DMS153 (cell line): ENCODE measurements at regions not wholly inside any gene's neighbourhood (a gene's known extent, or its start where the extent isn't known, plus 50 kb on each side); places are given as distances from the start of the nearest gene placed in this dataset.
"Not testable (repeated sequence)": the region's sequence is repeated elsewhere in the genome, so short reads cannot be mapped to it uniquely, and the experiment has no call there.

Experiments used
- DNase-seq: peaks from one replicate; lab custom pipeline; 2025; lab: John Stamatoyannopoulos, UW

DNA sequence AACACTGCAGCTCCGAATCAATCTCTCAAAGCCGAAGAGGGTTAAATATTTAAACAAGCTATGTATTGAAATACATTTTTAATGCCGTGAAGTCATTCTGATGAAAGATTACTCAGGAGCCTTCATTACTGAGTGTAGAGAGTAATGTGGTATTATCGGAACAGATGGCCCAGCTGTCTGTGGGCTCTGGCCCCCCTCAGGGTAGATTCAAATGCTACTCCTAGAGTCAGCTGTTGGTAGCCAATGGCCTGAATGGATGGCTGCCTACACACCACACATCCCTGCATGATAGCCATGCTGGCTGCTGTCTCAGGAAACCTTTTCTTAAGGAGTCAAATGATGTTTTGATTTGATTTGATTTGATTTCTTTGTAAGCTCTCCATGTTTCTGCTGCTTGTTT is 732.3 kb upstream of the CELF4 start:
- DNase-seq, result no peak

- no peak for DNase-seq
These were observed 724.6 kb upstream of the CELF4 start for GRCh38 chr18:38290229-38290628.

- DNase-seq, result no peak
These were observed 719.4 kb upstream of the CELF4 start for GRCh38 chr18:38284972-38285371.

GRCh38 chr18:38263066-38263465 is 697.5 kb upstream of the CELF4 start:
- DNase-seq, result no peak

DNA sequence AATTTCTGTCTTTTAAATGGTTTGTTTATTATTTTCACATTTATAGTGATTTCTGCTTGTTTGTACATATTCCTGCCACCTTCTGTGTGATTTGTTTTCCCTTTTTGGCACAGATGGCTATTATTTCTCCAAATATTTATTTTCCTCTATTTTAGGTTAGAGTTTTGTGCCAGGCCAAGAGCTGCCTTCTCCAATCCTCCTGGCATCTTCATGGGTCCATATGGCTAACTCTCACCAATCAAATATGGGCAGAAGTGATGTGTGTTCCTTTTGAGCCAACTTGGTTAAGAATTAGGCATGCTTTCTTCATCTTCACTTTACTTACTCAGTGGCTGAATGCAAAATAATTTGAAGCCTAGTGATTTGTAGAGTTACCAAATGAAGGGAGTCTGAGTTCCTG is 697.1 kb upstream of the CELF4 start:
- no peak for DNase-seq

DNA sequence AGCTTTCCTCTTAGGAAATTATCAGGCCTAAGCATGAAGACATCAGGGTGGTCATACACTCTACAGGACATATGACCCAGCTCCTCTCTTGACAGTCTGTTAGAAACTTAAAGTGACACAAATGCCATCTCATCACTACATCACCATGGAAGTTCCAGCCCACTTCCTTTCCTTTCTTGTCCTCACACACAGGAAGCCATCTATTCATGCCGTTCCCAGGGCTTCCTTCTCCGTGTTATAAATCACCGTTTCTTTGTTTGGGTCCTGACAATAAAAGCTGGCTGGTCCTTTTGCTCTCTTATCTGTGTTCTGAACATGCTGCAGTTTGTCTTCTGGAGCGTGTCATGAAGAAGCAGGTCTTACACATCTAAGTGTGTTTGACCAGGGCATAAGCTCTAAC is 692.1 kb upstream of the CELF4 start:
- DNase-seq, result peak; percentile 46

DNA sequence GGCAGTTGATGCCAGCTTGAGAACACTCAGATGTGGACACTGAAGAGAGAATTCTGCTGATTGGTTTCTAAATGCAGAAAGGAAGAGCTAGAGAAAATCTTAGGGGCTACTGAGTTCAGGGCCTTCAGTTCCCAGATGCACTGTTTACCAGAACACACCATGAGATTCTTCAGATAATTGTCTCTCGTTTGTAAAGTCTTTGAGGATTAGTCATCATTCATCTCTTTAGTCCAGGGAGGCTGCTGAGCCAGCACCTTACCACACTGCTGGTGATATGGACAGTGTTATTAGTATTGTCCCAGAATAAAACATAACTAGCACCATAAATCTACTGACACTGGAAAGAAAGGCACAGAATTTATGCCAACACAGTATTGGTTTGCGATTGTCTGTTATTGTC is 690.8 kb upstream of the CELF4 start:
- DNase-seq, result peak; percentile 32

DNA sequence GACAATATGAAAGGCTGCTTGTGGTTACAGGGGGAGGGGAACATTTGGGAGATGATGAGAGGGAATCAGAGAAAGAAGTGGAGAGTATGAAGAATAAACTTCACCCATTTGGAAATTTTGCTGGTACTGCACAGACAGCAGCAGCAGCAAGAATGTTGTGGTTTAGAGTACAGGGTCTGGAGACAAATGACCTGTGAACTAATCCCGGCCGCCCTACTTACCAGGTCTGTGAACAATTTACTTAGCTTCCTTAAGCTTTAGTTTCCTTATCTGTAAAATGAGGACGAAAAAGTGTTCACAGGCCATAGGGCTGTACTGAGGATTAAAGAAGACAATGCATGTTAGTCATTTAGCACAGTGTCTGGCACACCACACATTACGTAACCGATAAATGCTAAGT is 685.4 kb upstream of the CELF4 start:
- DNase-seq, result no peak

- no peak for DNase-seq
These were observed 678.9 kb upstream of the CELF4 start for GRCh38 chr18:38244480-38244879.

- no peak for DNase-seq
These were observed 677.7 kb upstream of the CELF4 start for GRCh38 chr18:38243291-38243690.

DNA sequence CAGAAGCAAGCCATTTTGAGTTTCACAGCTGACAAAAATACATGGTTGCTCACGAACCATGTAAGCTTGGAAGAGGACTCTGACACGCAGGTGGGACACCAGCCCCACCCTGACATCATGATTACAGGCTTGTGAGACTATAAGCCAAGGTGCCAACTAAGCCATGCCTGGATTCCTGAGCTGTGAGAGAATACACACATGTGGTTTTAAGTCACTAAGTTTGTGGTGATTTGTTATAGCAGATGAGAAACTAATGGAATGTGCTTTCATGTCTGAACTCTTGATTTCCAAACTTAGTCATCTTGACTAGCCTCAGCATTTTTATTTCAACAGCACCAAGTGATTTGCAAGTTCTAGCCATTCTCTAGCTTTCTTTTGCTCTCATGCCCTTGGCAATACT is 676.1 kb upstream of the CELF4 start:
- no peak for DNase-seq

DNA sequence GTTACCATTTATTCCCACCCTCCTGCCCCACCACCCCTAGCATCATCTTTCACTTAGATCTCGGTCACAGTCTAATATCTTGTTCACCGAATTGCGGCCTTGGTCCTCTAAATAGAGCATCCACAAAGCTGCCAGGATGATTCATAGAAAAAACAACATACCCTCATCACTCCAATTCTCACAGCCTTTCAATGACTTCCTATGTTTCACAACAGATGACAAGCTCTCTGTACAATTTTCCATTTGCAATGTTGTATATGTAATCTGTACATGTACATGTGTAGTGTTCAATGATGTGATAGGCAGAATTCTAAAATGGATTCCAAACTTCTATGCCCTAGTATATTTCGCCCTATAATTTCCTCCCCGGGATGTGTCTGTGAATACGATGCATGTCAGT is 675.6 kb upstream of the CELF4 start:
- no peak for DNase-seq

DNA sequence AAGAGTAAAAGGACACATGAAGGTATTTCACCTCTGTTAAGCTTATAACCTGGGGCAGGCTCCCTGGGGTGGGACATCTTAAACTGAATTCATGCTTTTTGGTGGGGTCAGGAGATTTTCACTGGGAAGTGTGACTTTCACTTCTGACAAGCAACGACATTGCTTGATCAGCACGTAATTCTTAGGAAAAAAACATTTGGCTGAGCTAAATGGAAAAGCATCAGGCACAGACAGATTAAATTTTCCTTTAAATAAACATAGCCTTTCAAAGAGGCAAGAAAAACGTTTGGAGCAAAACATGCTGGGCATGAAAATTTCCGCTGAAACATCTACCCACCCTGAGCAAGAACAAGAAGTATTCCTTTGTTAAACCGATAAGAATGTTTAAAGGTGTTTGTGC is 674.0 kb upstream of the CELF4 start:
- no peak for DNase-seq

GRCh38 chr18:38237796-38238195 is 672.2 kb upstream of the CELF4 start:
- DNase-seq, result no peak

- DNase-seq, result no peak
These were observed 656.0 kb upstream of the CELF4 start for GRCh38 chr18:38221476-38222100.

DNA sequence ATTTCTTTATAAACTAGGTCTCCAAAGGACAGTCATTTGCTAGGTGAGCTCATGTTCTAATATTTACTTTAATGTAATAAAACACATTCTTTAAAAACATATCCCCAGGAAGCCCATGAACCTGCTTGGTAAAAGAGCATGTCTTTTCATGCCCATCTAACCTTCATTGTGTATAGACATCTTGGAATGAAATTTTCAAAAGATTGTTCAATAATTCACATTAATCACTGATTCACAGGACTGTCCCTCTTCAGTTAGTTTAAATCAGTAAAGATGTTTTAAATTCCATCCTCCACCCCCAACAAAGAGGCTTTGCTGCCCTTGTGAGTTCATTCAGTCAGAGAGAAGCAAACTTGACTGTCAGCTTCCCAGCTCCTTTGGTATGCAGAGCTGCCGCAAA is 633.4 kb upstream of the CELF4 start:
- DNase-seq, result no peak

- no peak for DNase-seq
These were observed 632.9 kb upstream of the CELF4 start for GRCh38 chr18:38198526-38198925.

DNA sequence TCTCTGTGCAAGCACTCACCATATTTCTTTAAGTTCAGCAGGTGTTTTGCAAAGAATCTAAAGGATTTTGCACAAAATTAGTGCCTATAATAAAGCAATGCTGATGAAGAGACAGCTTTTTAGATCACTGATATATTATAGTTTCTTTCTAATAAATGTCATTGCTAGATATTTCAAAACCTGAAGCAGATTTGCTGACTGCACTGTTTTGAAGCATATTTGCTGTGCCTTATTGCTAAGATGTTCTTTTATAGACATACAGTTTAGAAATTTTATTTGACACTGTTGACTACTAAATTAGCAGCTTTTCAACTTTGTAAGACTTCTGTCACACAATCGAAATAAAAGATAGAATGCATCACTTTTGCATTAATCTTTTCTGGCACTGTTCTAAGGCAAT is 620.9 kb upstream of the CELF4 start:
- no peak for DNase-seq

DNA sequence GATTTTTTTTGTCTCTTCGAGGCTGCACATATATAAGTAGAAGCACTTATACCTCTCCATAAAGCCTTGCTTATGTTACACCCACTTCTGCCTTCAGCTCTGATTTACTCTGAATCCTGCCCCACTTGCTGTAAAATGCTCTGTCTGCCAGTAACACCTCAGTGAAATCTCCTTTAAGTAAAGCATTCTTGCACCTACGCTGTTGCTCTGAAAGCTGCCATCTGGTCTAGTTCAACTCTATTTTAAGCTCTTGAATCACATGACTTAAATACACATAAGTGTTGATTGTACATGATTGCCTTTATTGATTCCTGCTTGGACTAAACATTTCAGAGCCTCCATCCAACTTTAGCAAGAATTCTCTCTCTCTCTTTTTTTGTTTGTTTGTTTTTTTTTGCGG is 609.0 kb upstream of the CELF4 start:
- peak; percentile 51 for DNase-seq

DNA sequence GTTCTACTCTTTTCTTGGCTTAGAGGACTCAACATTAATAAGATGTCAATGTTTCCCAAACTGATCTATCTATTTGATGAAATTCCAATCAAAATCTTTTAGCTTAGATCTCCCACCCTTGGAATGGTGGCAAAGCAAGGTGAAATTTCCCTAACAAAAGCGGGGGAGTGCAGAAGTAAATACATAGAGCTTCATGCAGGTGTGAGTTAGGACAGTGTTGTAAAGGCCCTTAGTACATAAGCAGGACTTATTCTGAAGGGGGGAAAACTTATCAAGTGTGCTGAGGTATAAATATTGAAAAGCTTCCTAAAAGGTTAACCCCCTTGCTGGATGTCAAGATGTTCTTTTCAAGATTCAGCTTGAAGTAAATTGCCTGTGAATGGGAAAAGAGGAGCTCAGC is 608.6 kb upstream of the CELF4 start:
- no peak for DNase-seq

- no peak for DNase-seq
These were observed 605.2 kb upstream of the CELF4 start for GRCh38 chr18:38170845-38171244.

- no peak for DNase-seq
These were observed 602.0 kb upstream of the CELF4 start for GRCh38 chr18:38167623-38168022.

DNA sequence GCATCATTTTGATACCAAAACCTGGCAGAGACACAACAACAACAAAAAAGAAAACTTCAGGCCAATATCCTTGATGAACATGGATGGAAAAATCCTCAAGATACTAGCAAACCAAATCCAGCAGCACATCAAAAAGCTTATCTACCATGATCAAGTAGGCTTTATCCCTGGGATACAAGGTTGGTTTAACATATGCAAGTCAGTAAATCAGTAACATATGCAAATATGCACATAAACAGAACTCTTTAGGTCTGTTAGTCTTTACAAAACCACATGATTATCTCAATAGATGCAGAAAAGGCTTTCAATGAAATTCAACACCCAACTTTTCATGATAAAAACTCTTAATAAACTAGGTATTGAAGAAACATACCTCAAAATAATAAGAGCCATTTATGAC is 587.5 kb upstream of the CELF4 start:
- DNase-seq, result not testable (repeated sequence)

GRCh38 chr18:38116716-38117115 is 551.1 kb upstream of the CELF4 start:
- DNase-seq, result no peak

- DNase-seq, result no peak
These were observed 549.6 kb upstream of the CELF4 start for GRCh38 chr18:38115201-38115600.
